Transverse colon (tissue), 4 donors: ENCODE measurements at regions not wholly inside any gene's neighbourhood (a gene's known extent, or its start where the extent isn't known, plus 50 kb on each side); places are given as distances from the start of the nearest gene placed in this dataset.

ENCODE experiments used
- DNase-seq: peaks from one replicate; pipeline ENCODE4 v3.0.0-alpha.2; 2019
- H3K27ac ChIP-seq, 4 donors: fragments of 200-600 bp; sonication (generic); 2 replicates each; pipeline ENCODE4 v1.5.1; 2016 to 2018; ENCODE audit warnings: inconsistent platforms in 4 of 4
- H3K27me3 ChIP-seq: fragments of 200-600 bp; sonication (generic); 2 replicates; pipeline ENCODE4 v1.5.1; 2017; ENCODE audit warnings: inconsistent platforms
- H3K36me3 ChIP-seq, 4 donors: fragments of 200-600 bp; sonication (generic); 2 replicates each; pipeline ENCODE4 v1.5.1; 2017 to 2019; ENCODE audit warnings: inconsistent platforms in 4 of 4
- H3K4me1 ChIP-seq, 4 donors: fragments of 200-600 bp; sonication (generic); 2 replicates each; pipeline ENCODE4 v1.5.1; 2017 to 2020; ENCODE audit warnings: inconsistent platforms in 4 of 4
- H3K4me3 ChIP-seq, 4 donors: fragments of 200-600 bp; sonication (generic); 1 replicate in 1 of 4; 2 replicates in 3 of 4; pipeline versions ENCODE4 v1.5.1 to v1.6.1; 2017 to 2019; ENCODE audit warnings: inconsistent platforms in 4 of 4
- H3K9me3 ChIP-seq, 2 donors: fragments of 200-600 bp; sonication (generic); 2 replicates each; pipeline ENCODE4 v1.5.1; 2017 to 2019; ENCODE audit warnings: inconsistent platforms in 2 of 2
- CTCF ChIP-seq, 5 experiments: fragments of 200-600 bp in 3 of 5; fragments of 450-650 bp in 2 of 5; sonication (generic) in 3 of 5; IDR thresholded peaks; 1 replicate in 2 of 5; 2 replicates in 3 of 5; pipeline ENCODE4 v1.5.1; 2016 to 2017; ENCODE audit warnings: antibody characterized with exemption in 5 of 5, inconsistent platforms in 3 of 5, mild to moderate bottlenecking in 2 of 5, moderate library complexity in 1 of 5
- EP300 ChIP-seq: sonication (generic); formaldehyde crosslinking; IDR thresholded peaks from one replicate; pipeline ENCODE4 v1.6.1; 2017; ENCODE audit warnings: antibody characterized with exemption, low read depth
- POLR2A ChIP-seq: fragments of 450-650 bp; IDR thresholded peaks from one replicate; pipeline ENCODE4 v1.6.1; 2016; ENCODE audit warnings: antibody characterized with exemption, mild to moderate bottlenecking, moderate library complexity
- POLR2AphosphoS5 ChIP-seq, 3 donors: sonication (generic); formaldehyde crosslinking; IDR thresholded peaks; one replicate each; pipeline ENCODE4 v1.6.1; 2016; ENCODE audit warnings: antibody characterized with exemption in 3 of 3
- WGBS, 2 donors: methylation state at CpG; one replicate each; pipeline ENCODE4 v1.1.5; 2018; ENCODE audit warnings: low coverage in 1 of 2; 5-methylcytosine and 5-hydroxymethylcytosine counted together
- in situ Hi-C, 4 donors: fragments of 200-750 bp; cut with MboI; loops; one replicate each; pipeline versions ENCODE4 v1.15.0 to v1.15.1; 2017; ENCODE audit warnings: low sequenced_read_pairs in 3 of 4, low pct_ligation_motif_present in 1 of 4, low pct_unique_long_range_greater_than_20kb in 1 of 4
- intact Hi-C: fragments of 100-400 bp; cut with DNase I; formaldehyde crosslinking; loops from one replicate; pipeline ENCODE4 v1.15.1; 2023; ENCODE audit warnings: low total_unique reads

- H3K9me3 ChIP-seq = peaks cover 6 to 7% of the 10 kb centered on the region in 2 donors
- no peaks in the 10 kb centered on the region for H3K4me1 ChIP-seq
- no peak overlapping the region for H3K27ac ChIP-seq
- in situ Hi-C loops = no loop called here
- WGBS, 2 donors = 40 to 69% methylated on average over 3 to 6 of the region's 6 CpGs
- no peak for DNase-seq
- no peaks in the 10 kb centered on the region for H3K36me3 ChIP-seq
- TF ChIP-seq EP300 (no peak), CTCF (IDR thresholded peaks at IDR 0.05) (no peak), POLR2AphosphoS5 (IDR thresholded peaks at IDR 0.05) (no peak), POLR2A (no peak)
- peaks cover 3% of the 10 kb centered on the region for H3K27me3 ChIP-seq
- no peak overlapping the region for H3K4me3 ChIP-seq
- intact Hi-C loops = no loop called here
Measured at GRCh38 chr16:54602666-54603065, 316.1 kb upstream of the IRX3 start.

GRCh38 chr16:54597222-54597621 is 310.6 kb upstream of the IRX3 start:
- no peaks in the 10 kb centered on the region for H3K36me3 ChIP-seq
- in situ Hi-C loops = no loop called here
- TF ChIP-seq CTCF (IDR thresholded peaks at IDR 0.05) (no peak), POLR2AphosphoS5 (IDR thresholded peaks at IDR 0.05) (no peak), EP300 (no peak), POLR2A (no peak)

GRCh38 chr16:54595621-54596020 is 309.0 kb upstream of the IRX3 start:
- Histone ChIP-seq H3K27ac (no peak overlapping the region), H3K4me1 (no peaks in the 10 kb centered on the region), H3K36me3 (no peaks in the 10 kb centered on the region), H3K4me3 (no peak overlapping the region), H3K9me3 (no peaks in the 10 kb centered on the region), H3K27me3 (peaks cover 29% of the 10 kb centered on the region)
- in situ Hi-C loops = no loop called here
- WGBS, 2 donors = 50 to 91% methylated on average over 2 of the region's 2 CpGs
- intact Hi-C loops = no loop called here
- TF ChIP-seq EP300 (no peak), POLR2A (no peak), CTCF (IDR thresholded peaks at IDR 0.05) (no peak), POLR2AphosphoS5 (IDR thresholded peaks at IDR 0.05) (no peak)
- no peak for DNase-seq

More at GRCh38 chr16:54597222-54597621, 310.6 kb upstream of the IRX3 start:
- no peak overlapping the region for H3K27ac ChIP-seq
- H3K4me3 ChIP-seq = no peak overlapping the region
- DNase-seq = no peak
- intact Hi-C loops = no loop called here
- H3K27me3 ChIP-seq = peaks cover 29% of the 10 kb centered on the region
- no peaks in the 10 kb centered on the region for H3K4me1 ChIP-seq
- no peaks in the 10 kb centered on the region for H3K9me3 ChIP-seq

- Histone ChIP-seq H3K36me3 (no peaks in the 10 kb centered on the region), H3K4me1 (no peaks in the 10 kb centered on the region), H3K27ac (no peak overlapping the region), H3K27me3 (peaks cover 29% of the 10 kb centered on the region), H3K4me3 (no peak overlapping the region), H3K9me3 (no peaks in the 10 kb centered on the region)
- TF ChIP-seq POLR2AphosphoS5 (IDR thresholded peaks at IDR 0.05) (no peak), POLR2A (no peak), EP300 (no peak)
- no peak for DNase-seq
- in situ Hi-C loops = no loop called here
- intact Hi-C loops = no loop called here
- WGBS, 2 donors = 30 to 36% methylated on average over 12 to 26 of the region's 26 CpGs
Measured at GRCh38 chr16:54594601-54595391, 308.2 kb upstream of the IRX3 start.

- Histone ChIP-seq H3K4me3 (no peak overlapping the region), H3K27me3 (peaks cover 25% of the 10 kb centered on the region), H3K27ac (no peak overlapping the region), H3K4me1 (no peaks in the 10 kb centered on the region), H3K9me3 (no peaks in the 10 kb centered on the region), H3K36me3 (no peaks in the 10 kb centered on the region)
- intact Hi-C loops (no loop called here), in situ Hi-C loops (no loop called here)
- WGBS, 2 donors = 40 to 45% methylated on average over 1 to 7 of the region's 7 CpGs
- DNase-seq = no peak
- TF ChIP-seq EP300 (no peak), CTCF (IDR thresholded peaks at IDR 0.05) (no peak), POLR2A (no peak), POLR2AphosphoS5 (IDR thresholded peaks at IDR 0.05) (no peak)
Measured at GRCh38 chr16:54591816-54592246, 305.2 kb upstream of the IRX3 start.
